GM19438 (cell line): ENCODE measurements at regions not wholly inside any gene's neighbourhood (a gene's known extent, or its start where the extent isn't known, plus 50 kb on each side); places are given as distances from the start of the nearest gene placed in this dataset.
"Not testable (repeated sequence)": the region's sequence is repeated elsewhere in the genome, so short reads cannot be mapped to it uniquely, and the experiment has no call there.

Source experiments
- ATAC-seq: cut with Tn5 transposase; IDR thresholded peaks from one replicate; pipeline ENCODE4 v1.9.1; 2021; ENCODE audit warnings: low read depth; ENCODE audit not compliant: unreplicated experiment

DNA sequence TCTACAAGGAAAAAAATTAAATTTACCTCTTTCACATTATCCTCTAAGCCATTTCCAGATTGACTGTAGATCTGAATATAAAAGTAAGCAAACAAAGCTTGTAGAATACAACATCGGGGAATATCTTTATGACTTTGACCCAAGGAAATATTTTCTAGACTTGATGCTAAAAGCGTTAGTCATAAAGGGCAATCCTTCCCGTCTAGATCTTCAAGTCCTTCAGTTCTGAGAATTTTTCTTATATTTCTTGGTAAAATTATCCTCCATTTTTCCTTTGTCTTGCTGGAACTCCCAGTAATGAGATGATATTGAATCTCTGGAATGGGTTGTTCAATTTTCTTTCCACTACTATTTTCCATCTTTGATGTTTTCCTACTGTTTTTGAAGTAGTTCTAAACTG is 77.8 kb upstream of the ZNF184 start:
- ATAC-seq: no peak

GRCh38 chr6:27549241-27549598 is 76.3 kb upstream of the ZNF184 start:
- ATAC-seq: not testable (repeated sequence)

- no peak for ATAC-seq
Observed at GRCh38 chr6:27547157-27548075, 74.5 kb upstream of the ZNF184 start.

DNA sequence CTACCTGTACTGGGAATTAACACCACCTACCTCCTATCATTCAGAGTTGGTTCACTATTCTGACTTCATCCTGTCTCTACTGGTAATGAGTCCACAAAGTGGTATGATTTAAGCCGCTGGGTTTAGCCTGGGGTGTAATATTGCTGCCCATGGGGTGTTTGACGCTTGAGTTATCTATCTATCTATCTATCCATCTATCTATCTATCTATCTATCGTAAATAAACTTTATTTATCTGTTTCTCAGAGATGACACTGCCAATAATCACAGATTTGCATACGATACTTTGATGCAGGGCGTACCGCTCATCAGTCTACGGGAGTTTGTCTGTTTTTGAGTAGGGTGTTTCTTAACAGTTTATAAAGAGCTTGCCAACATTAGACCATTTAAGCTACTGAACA is 73.6 kb upstream of the ZNF184 start:
- ATAC-seq: no peak

DNA sequence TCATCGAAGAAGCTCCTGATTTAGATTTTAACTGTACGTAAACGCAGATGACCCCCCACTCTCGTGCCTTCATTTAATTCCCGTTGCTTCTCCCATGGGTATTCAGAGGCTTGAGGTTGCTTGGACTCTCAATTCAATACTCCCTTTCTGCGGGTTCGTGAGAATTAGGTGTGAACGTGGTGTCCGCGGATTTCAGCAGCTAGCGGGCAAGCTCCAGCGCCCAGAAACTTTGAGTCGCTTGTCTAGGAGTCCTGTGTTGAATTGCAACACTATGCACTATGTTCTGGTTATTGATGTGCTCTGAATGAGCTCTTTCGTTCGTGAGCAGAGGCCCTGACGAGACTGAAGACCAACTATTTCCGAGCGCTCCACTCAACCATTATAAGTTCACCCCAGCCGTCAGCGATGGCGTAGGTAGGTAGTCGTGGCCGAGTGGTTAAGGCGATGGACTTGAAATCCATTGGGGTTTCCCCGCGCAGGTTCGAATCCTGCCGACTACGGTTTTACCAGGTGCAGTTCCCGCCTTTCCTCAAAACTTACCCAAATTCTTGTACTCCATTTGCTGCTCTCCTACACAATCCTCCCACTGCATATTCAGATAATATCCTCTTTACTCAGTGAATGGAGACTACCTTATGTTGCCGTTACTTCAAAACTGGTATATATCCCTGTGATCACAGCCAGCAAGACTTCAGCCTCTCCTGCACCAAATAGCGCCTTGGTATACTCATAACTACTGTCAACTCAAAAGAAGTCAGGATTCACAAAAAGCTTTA is 72.6 kb upstream of the ZNF184 start:
- peak; percentile 46 for ATAC-seq

- no peak for ATAC-seq
Observed at GRCh38 chr6:27544612-27545260, 71.8 kb upstream of the ZNF184 start.

DNA sequence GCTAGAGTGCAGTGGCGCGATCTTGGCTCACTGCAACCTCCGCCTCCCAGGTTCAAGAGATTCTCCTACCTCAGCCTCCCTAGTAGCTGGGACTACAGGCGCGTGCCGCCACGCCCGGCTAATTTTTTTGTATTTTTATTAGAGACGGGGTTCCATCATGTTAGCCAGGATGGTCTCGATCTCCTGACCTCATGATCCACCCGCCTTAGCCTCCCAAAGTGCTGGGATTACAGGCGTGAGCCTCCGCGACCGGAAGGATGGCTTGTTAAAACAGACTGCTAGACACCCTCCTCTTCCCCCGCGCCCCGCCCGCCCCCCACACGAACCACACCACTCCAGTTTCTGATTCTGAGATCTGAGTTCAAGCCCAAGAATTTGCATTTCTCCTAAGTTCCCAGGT is 71.2 kb upstream of the ZNF184 start:
- not testable (repeated sequence) for ATAC-seq

- no peak for ATAC-seq
Observed at GRCh38 chr6:27542485-27542884, 69.6 kb upstream of the ZNF184 start.

- no peak for ATAC-seq
Observed at GRCh38 chr6:27541933-27542297, 69.0 kb upstream of the ZNF184 start.

- no peak for ATAC-seq
Observed at GRCh38 chr6:27541212-27541932, 68.5 kb upstream of the ZNF184 start.

GRCh38 chr6:27539551-27539950 is 66.6 kb upstream of the ZNF184 start:
- no peak for ATAC-seq

GRCh38 chr6:27532820-27533538 is 60.1 kb upstream of the ZNF184 start:
- ATAC-seq: no peak

DNA sequence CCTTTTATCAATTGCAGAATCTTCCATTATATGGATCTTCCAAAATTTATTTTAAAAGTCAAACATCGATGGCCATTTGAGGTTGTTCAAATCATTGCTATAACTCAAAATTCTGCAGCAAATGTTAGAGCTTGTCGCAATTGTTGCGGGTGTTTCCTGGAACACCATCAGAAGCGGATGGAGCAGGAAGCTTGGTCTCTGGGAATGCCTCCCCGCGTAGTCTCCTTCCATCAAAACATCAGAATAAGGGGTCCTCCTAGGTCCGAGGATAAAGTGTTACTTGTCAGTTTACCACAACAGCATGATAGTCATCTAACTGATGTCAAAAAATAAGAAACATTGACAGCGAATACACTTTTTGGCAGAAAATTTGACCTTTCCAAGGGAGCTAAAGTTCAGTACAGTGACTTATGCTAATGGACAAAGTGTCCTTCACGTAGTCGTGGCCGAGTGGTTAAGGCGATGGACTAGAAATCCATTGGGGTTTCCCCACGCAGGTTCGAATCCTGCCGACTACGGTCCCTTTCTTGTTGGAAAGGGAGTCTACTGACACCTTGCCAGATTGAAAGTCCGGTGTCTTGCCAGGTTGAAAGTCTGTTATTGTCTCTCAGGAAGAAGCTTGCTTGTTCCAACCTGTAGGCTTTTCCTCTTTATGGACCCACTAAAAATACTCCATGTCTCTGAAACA is 59.0 kb upstream of the ZNF184 start:
- ATAC-seq: no peak

- ATAC-seq: not testable (repeated sequence)
Observed at GRCh38 chr6:27529796-27530195, 56.9 kb upstream of the ZNF184 start.

DNA sequence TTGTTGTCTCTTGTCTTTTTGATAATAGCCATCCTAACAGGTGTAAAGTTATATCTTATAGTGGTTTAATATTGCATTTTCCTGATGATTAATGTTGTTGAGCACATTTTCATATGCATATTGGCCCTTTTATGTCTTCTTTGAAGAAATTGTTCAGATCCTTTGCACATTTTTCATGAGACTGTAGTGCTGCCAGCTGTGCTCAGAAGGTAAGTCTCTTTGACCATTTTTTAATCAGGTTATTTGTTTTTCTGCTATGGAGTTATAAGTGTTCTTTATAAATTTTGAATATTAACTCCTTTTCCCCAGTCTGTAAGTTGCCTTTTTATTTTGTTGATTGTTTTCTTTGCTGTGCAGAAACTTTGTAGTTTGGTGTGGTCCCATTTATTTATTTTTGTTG is 55.8 kb upstream of the ZNF184 start:
- no peak for ATAC-seq
